SK-MEL-5 (cell line): ENCODE measurements at regions not wholly inside any gene's neighbourhood (a gene's known extent, or its start where the extent isn't known, plus 50 kb on each side); places are given as distances from the start of the nearest gene placed in this dataset.
"Not testable (repeated sequence)": the region's sequence is repeated elsewhere in the genome, so short reads cannot be mapped to it uniquely, and the experiment has no call there.

ENCODE experiments used
- DNase-seq: peaks from one replicate; pipeline ENCODE4 v3.0.0-alpha.2; 2016; ENCODE audit warnings: low read depth, low spot score
- in situ Hi-C: cut with HindIII; loops from 2 replicates; pipeline ENCODE4 v1.10.0; 2016; ENCODE audit warnings: low sequenced_read_pairs, high pct_unique_total_duplicates, low pct_unique_long_range_greater_than_20kb

GRCh38 chr15:79678032-79678701 lies 218.6 kb downstream of the MTHFS start:
- in situ Hi-C loops: no loop called here
- DNase-seq: no peak

- in situ Hi-C loops: no loop called here
- DNase-seq: no peak
Observed at GRCh38 chr15:79680720-79681119, 216.1 kb downstream of the MTHFS start.

DNA sequence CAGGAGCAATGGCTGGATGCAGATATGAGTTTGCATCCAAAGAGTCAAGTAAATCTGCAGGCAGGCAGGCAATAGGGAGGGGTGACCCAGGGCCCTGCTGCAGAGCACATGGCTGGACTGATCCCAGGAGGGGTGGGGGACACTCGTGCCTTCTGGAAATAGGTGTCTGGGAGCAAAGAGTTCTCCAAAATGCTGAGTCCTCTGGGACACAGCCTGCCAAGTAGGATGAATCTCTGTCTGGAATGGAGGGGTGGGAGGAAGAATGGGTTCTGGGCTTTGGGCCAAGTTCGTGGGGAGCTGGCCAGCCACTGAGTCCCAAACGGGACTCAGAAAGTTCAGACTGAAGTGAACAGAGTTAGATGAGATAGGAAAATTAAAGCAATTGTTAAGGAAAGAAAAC lies 214.5 kb downstream of the MTHFS start:
- no peak for DNase-seq

GRCh38 chr15:79682851-79683288 lies 213.9 kb downstream of the MTHFS start:
- DNase-seq: no peak
- in situ Hi-C loops: no loop called here

More for the DNA sequence above, 214.5 kb downstream of the MTHFS start:
- in situ Hi-C loops: no loop called here

- in situ Hi-C loops: no loop called here
- DNase-seq: no peak
Observed at GRCh38 chr15:79689030-79689429, 207.8 kb downstream of the MTHFS start.

GRCh38 chr15:79700951-79701480 lies 195.8 kb downstream of the MTHFS start:
- no peak for DNase-seq

DNA sequence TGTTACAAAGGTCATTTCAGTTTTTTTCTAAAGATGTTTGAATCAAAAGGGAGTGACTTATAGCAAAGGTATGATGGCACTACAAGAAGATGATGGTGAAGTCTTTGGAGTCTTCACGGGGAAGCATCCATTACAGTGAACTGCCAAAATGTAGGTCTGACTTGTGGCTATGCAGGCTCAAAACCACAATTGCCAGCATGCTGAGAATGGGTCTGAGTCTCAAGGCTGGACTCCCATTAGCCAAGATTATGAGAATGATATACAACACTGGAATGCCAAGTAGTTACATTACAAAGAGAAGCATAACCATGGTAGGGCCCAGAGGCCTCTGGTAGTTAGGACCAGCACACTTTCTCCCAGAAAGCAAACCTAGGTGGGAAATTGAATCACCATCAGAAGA lies 194.2 kb downstream of the MTHFS start:
- in situ Hi-C loops: no loop called here

More at GRCh38 chr15:79700951-79701480, 195.8 kb downstream of the MTHFS start:
- in situ Hi-C loops: no loop called here

GRCh38 chr15:79721256-79721655 lies 175.6 kb downstream of the MTHFS start:
- no peak for DNase-seq

More for the DNA sequence above, 194.2 kb downstream of the MTHFS start:
- DNase-seq: no peak

GRCh38 chr15:79724312-79724711 lies 172.5 kb downstream of the MTHFS start:
- in situ Hi-C loops: no loop called here
- peak; percentile 96 for DNase-seq

More at GRCh38 chr15:79721256-79721655, 175.6 kb downstream of the MTHFS start:
- in situ Hi-C loops: no loop called here

DNA sequence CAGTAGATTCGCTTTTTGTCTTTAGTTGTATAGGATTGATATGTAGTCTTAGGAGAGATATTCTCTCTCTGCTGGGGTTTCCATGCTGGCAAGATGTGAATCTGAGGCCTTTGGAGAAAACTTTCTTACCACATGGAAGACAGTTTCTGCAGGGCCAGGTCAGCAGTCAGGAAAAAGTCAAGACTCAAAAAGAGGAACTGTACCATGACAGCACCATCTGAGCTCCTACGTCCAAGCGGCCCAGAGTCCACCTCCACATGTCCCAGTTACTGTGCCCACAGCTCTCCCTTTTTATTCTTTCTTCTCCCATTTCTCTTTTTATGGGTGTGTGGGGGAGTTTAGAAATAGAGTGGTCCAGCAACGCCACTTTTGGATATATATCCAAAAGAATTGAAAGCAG lies 172.0 kb downstream of the MTHFS start:
- DNase-seq: no peak
- in situ Hi-C loops: no loop called here

DNA sequence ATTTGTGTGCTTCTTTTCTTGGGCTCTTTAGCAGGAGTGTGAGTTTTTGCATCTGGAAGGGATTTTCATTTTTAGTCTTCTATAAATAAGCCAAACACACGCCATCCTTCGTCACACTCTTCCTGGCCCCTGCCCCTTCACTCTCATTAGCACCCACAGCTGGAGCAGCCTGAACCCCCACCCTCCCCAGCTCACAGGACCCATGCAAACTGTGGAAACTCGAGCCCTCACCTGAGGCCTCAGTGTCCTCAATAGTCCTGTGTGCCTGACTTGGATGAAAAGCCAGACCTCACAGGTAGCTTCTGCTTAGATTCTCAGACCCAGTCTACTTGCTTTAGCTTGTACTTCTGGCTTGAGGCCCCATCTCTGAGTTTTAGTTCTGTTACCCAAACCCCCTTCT lies 167.9 kb downstream of the MTHFS start:
- in situ Hi-C loops: no loop called here
- DNase-seq: no peak

DNA sequence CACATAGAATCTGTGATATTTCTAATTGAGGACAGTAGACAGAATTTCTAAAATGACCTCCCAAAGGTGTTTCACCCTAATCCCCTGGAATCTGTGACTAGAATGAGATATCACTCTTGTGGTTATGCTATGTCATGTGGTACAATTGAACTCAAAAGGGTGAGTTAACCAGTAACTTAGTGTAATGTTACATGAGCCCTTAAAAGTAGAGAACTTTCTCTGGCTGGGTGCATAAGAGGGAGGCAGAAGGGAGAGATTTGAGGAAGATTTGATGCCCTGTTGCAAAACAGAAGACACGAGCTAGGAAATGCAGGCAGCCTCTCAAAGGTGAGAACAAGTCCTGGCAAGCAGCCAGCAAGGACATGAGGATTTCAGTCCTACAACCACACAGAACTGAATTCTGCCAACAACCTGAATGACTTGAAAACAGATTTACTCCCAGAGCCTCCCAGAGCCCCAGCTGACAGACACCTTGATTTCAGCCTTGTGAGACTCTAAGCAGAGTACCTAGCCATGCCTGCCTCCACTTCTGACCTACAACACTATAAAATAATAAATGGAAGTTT lies 160.3 kb downstream of the MTHFS start:
- in situ Hi-C loops: no loop called here

GRCh38 chr15:79738143-79738542 lies 158.7 kb downstream of the MTHFS start:
- in situ Hi-C loops: no loop called here
- DNase-seq: no peak

More for the DNA sequence above, 160.3 kb downstream of the MTHFS start:
- no peak for DNase-seq

DNA sequence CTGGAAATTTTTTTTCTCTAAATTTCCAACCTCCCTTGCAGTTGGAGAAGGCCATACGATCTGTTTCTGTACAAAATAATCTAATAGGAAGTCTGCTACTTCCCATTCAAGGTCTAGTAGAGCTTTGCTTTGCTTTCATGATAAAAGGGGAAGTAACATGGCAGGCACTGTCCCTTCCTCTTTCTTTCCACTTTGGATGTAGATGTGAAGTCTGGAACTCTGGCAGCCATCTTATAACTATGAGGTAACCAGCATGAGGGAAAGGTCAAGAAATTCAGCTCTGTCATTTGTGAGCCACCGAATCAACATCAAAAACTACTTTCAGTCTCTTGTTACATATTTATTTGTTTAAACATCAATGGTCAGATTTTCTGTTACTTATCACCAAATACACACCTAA lies 156.3 kb downstream of the MTHFS start:
- in situ Hi-C loops: no loop called here
- no peak for DNase-seq

- DNase-seq: no peak
- in situ Hi-C loops: no loop called here
Observed at GRCh38 chr15:79743032-79743431, 153.8 kb downstream of the MTHFS start.

DNA sequence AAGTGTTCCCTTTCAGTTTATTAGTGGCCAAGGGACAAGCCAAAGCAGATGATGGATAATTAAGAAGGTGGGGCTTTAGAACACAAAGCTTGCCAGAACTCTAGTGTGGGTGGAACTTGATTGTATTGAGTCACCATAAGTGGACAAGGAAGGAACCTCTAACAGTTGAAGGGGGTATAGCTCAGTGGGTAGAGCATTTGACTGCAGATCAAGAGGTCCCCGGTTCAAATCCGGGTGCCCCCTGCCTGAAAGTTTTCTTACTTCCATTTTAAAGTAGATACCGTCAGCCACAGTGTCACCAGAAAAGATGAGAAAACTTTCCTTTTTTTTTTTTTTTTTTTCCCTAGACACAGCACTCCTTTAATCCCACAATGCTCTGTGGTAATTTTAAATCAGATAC lies 152.3 kb downstream of the MTHFS start:
- peak; percentile 63 for DNase-seq
- in situ Hi-C loops: not testable (repeated sequence)

GRCh38 chr15:79756365-79756764 lies 140.4 kb downstream of the MTHFS start:
- in situ Hi-C loops: no loop called here
- no peak for DNase-seq

DNA sequence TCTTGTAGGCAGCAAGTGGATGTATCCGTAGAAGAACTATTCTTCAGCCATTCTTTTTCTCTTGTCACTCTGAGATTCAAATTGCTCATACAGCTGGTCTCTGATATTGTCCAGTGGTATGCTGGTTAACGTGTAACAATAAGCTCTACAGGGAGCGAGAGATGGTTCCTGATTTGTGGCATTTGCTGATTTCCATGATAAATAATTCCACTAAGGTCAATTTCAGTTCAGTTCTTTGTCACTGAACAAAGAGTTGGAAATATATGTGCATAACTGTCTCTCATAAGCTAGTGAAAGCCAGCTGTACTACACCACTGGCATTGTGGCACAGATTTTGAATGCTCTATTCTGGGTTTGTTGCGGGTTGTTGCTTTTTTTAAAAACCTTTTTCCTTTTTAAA lies 131.7 kb downstream of the MTHFS start:
- no peak for DNase-seq
- in situ Hi-C loops: no loop called here

- peak; percentile 71 for DNase-seq
- in situ Hi-C loops: no loop called here
Observed at GRCh38 chr15:79769069-79769481, 127.7 kb downstream of the MTHFS start.
